HG03097 (cell line): ENCODE measurements at regions not wholly inside any gene's neighbourhood (a gene's known extent, or its start where the extent isn't known, plus 50 kb on each side); places are given as distances from the start of the nearest gene placed in this dataset.
"Not testable (repeated sequence)": the region's sequence is repeated elsewhere in the genome, so short reads cannot be mapped to it uniquely, and the experiment has no call there.

Experiments used
- ATAC-seq: cut with Tn5 transposase; IDR thresholded peaks from one replicate; pipeline ENCODE4 v1.9.1; 2021; ENCODE audit not compliant: unreplicated experiment, low FRiP score

DNA sequence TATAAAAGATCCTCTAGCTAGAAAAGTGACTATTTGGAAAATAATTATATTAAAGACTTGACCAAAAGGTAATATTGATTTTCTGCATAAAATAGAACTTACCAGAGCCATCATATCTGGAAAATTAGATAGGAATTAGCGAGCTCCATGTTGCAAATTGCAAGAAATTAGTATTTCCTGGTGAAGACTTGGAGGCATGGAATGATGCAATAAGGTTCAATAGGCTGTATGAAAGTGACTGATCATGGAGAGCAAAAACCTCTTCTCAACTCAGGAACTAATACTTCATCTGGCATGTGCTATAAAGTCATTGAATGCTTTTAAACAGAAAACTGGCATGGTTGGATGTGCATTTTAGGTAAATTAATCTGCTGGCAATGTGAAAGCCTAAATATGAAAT is 66.3 kb upstream of the UFM1 start:
- no peak for ATAC-seq

DNA sequence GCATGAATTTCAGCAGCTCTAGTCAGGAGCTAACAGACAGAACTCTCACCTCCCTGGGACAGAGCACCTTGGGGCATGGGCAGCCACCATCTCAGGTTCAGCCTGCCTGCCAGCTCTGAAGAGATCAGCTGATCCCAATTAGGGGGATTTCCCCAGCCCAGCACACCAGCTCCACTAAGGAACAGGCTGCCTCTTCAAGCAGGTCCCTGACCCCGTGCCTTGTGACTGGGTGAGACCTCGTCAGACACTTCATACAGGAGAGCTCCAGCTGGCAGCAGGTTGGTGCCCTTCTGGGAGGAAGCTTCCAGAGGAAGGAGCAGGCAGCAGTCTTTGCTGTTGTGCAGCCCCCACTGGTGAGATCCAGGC is 84.5 kb upstream of the UFM1 start:
- ATAC-seq: no peak

- ATAC-seq: no peak
These were observed 85.1 kb upstream of the UFM1 start for GRCh38 chr13:38264363-38265131.

- ATAC-seq: no peak
These were observed 87.4 kb upstream of the UFM1 start for GRCh38 chr13:38262211-38262610.

DNA sequence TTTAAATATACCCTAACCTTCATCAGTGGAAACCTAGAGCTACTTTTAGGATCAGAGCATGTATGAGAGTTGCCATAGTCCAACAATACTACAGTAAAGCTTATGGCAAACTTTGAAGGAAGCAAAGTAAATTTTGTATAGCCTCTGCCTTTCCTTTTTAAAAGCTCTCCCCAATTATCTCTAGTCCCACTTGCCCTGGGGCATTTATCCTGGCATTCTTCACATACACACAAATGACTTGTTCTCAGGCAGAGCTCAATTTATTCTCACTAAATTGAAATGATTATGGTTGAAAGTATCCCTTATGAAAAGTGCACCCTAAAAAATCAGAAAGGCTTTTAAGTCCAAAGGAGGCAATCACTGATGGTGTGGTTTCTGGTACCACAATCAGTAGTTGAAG is 94.1 kb upstream of the UFM1 start:
- ATAC-seq: no peak

DNA sequence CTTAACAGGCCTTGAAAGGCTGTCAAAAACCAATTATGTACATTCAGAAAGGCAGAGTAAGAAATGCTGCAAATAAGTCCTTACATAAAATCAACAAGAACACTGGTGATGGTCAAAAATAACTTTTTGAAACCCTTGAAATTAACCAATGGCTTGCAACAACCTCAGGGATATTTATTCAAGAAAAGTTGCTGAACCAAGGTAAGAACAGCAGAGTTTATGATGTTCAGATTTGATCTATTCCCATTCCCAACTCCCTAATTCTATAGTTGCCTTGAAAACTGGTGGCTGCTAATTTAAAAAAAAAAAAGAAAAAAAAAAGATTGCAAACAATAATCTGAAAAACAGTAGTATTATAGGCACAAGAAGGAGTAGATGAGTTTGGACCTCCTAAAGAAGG is 109.8 kb upstream of the UFM1 start:
- no peak for ATAC-seq

- ATAC-seq: no peak
These were observed 121.3 kb upstream of the UFM1 start for GRCh38 chr13:38228322-38228721.

DNA sequence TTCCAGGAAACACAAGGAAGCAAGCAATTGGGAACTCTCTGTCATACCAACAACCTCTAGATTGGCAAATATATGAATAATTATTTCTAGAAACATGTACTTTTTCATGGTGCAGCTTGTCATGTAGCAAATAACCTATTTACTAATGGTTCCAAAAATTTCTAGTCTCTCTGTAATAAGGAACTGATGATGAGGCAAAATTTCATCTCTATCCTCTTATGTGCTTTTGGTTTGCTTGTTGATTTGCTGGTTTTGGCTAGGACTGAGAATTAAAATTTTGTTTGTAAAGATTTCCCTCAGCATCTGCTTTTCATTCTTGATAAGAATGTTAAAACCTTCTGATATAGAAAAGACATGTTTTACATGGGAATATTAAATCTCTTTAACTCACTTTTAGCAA is 123.2 kb upstream of the UFM1 start:
- no peak for ATAC-seq

GRCh38 chr13:38223089-38223488 is 126.6 kb upstream of the UFM1 start:
- no peak for ATAC-seq

DNA sequence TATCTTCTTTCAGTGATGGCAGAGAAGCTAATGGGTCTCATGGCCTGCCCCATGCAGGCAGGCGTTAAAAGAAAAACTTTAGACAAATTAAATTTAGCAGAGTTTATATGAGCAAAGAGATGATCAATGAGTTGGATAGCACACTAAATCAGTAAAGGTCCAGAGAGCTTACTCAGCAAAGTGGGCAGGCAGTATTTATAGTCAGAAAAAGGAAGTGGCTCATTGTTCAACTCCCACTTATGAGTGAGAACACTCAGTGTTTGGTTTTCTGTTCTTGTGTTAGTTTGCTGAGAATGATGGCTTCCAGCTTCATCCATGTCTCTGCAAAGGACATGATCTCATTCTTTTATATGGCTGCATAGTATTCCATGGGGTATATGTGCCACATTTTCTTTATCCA is 128.5 kb upstream of the UFM1 start:
- ATAC-seq: not testable (repeated sequence)

- ATAC-seq: no peak
These were observed 133.5 kb upstream of the UFM1 start for GRCh38 chr13:38216181-38216580.

DNA sequence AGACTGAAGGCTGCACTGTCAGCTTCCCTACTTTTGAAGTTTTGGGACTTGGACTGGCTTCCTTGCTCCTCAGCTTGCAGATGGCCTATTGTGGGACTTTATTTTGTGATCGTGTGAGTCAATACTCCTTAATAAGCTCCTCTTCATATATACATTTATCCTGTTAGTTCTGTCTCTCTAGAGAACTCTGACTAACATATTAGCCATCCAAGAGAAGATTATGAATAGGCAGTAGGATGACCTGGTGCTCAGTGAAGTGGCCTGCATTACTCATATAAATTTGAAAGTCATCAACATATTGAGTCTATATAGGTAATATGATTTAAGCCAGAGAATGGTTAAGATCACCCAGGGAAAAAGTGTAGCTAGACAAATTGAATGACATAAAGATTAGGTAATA is 136.3 kb upstream of the UFM1 start:
- no peak for ATAC-seq

DNA sequence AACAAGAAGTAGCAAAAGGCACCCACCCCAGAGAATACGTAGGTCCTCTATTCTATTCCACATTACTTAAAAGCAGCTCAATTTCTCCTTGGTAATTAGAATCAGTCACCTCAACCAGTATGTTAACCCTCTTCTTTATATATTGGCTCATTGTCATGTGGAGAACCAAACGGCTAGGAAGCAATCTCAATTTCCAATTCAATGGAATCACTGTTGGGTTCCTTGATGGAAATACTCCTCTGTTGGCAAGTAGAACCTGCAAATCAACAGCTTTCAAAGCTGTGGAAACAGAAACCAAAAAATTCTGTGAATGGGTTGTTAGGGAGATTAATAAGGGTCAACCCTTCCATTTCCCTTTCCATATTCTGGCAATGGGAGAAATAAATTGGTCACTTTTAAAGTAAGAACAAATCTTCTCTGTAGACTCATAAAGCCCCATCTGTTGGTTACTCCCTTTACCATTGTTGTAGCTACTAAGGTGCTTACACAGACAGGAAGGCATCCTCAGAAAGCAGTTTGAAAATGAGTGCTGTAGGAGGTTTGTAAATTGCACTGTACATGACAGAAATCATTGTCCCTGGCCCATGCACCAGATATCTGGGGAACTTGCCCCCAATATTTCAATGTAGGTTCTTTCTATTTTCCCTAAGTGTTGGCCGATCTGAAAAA is 138.6 kb upstream of the UFM1 start:
- no peak for ATAC-seq

DNA sequence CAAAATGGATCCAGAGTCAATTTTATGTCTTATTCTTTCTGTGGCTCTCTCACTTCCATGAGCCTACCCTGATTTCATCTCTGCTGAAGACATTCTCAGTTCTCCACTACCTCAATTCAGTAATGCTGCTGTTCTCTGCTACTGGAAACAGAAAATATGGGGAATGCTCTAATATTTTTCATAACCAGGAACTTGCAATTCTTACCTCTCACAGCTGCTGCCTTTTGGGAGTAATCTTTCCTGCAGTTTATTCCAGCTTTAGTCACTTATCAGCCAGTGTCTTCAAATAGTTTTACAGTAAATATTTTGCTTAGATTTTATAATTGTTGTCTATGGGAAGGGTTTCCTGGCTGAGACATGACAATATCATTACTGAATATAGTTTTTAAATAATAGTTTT is 145.1 kb upstream of the UFM1 start:
- ATAC-seq: no peak

DNA sequence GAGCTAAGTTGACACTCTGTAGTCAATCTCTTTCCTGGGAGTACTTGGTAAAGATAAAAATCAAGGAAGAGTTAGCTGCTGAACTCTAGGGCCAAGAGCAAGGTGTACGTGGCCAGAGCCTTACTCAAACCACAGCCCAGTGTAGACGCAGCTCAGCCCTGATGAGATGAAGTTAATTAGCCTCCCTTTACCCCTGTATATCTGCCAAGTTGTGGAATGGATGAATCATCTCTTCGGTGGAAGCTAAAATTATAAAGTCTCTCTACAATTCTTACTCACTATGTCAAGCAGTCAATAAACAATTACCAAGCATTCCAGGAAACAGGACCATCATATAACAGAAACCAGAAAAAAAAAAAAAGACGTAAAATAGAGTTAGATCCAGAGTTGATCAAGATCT is 146.9 kb upstream of the UFM1 start:
- no peak for ATAC-seq

DNA sequence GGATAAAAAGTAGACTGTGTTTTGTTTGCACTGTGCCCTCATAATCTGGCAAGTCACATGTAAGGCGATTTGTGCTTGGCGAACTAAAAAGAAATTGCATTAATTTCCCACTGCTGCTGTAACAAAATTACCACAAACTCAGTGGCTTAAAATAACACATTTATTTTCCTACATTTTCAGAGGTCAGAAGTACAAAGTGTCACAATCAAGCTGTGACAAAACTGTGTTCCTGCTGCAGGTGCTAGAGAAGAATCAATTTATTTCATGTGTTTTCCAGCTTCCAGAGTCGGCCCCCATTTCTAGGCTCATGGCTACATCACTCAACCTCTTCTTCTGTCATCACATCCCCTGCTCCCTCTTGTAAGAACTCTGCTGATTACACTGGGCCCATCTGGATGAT is 158.6 kb upstream of the UFM1 start:
- no peak for ATAC-seq

DNA sequence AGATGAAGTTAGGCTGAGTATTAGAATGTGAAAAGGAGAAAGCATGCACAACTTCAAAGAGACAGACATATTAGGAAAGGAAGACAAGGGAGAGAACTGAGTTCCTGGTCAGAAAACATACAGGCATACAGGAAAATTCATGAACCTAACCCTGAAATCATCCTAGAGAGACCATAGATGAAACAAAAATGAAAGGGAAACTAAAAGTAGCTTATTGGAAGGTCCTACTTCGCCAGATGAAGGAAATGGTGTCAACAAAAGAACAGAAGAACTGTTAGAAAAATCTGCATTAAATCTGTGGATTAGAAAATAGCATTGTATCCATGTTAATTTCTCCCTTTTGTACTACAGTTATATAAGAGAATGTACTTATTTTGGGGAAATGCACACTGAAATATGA is 169.0 kb upstream of the UFM1 start:
- peak; percentile 64 for ATAC-seq

- no peak for ATAC-seq
These were observed 169.5 kb upstream of the UFM1 start for GRCh38 chr13:38180126-38180525.

DNA sequence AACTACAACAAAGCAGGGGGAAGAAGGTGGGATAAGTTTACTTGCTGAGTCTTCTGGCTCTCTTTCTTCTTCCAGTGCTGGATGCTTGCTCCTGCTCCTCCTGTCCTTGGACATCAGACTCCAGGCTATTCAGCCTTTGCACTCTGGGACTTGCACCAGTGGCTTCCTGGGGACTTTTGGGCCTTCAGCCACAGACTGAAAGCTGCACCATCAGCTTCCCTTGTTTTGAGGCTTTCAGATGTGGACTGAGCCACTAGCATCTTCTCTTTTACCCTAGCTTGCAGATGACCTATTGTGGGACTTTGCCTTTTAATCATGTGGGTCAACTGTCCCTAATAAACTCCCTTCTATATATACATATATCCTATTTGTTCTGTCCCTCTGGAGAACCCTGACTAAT is 173.0 kb upstream of the UFM1 start:
- ATAC-seq: no peak

GRCh38 chr13:38173403-38173802 is 176.2 kb upstream of the UFM1 start:
- ATAC-seq: no peak

DNA sequence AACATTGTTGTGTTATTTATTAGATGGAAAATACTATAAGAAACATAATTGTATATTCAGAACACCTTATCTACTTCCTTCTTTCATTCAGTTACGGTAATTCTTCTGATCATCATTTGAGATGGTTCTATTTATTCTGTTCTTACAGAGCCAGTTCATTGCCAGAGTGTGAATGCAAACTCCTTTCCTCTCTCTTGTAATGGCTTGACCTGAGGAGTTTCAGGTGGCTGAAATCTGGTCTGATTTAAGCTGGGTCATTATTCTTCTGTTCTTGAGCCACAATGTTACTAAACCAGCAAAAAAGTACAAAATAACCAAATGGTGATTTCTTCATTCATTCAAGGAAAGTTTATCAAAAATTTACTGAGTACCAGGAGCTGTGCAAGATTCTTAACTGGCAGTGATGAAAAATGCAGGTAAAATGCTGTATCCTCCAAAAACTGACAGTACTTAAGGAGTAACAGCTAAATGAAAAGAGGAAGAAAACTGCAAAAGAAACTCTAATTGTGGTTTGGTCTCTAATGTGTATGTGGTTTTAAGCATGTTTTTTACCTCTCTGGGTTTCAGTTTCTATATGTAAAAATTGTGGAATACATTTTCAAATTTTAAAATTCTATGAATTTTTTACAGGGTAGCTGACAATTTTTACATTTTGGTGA is 182.4 kb upstream of the UFM1 start:
- peak; percentile 98 for ATAC-seq

GRCh38 chr13:38166116-38166515 is 183.5 kb upstream of the UFM1 start:
- no peak for ATAC-seq
